Epithelial cell of proximal tubule (primary cell): ENCODE measurements at regions not wholly inside any gene's neighbourhood (a gene's known extent, or its start where the extent isn't known, plus 50 kb on each side); places are given as distances from the start of the nearest gene placed in this dataset.
"Not testable (repeated sequence)": the region's sequence is repeated elsewhere in the genome, so short reads cannot be mapped to it uniquely, and the experiment has no call there.

Experiments used
- DNase-seq: peaks from one replicate; pipeline ENCODE4 v3.0.0-alpha.2; 2011; ENCODE audit warnings: low read depth
- H3K4me3 ChIP-seq: 2 replicates; pipeline ENCODE4 v1.5.1; 2011; ENCODE audit warnings: low read depth, mild to moderate bottlenecking, low read length
- TF ChIP-seq, protein P1 (sequence below): conservative IDR thresholded peaks from 2 replicates; pipeline ENCODE4 v1.5.1; 2012; ENCODE audit warnings: low read depth, mild to moderate bottlenecking, low read length

DNA sequence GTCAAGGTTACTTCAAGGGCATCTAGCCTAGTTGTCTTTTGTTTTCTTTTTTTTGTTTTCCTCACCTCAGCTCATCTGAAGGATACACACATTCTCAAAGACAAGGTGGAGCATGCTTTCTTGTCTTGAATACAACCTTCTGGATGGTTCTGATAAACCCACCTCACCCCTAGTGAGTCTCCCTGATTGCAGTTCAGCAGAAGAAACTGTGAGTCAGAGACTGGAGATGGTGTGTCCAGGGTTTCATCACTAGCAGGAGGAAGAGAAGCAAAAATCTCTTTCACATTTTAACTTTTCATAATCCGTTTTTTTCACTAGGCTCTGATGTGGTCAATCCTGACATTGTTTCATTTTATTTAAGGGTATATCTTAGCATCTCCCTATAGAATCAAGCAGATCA is 143.0 kb upstream of the NRBF2 start:
- TF ChIP-seq, protein P1, sequence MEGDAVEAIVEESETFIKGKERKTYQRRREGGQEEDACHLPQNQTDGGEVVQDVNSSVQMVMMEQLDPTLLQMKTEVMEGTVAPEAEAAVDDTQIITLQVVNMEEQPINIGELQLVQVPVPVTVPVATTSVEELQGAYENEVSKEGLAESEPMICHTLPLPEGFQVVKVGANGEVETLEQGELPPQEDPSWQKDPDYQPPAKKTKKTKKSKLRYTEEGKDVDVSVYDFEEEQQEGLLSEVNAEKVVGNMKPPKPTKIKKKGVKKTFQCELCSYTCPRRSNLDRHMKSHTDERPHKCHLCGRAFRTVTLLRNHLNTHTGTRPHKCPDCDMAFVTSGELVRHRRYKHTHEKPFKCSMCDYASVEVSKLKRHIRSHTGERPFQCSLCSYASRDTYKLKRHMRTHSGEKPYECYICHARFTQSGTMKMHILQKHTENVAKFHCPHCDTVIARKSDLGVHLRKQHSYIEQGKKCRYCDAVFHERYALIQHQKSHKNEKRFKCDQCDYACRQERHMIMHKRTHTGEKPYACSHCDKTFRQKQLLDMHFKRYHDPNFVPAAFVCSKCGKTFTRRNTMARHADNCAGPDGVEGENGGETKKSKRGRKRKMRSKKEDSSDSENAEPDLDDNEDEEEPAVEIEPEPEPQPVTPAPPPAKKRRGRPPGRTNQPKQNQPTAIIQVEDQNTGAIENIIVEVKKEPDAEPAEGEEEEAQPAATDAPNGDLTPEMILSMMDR, result no peak
- no peak for DNase-seq
- H3K4me3 ChIP-seq, result no peak overlapping the region

DNA sequence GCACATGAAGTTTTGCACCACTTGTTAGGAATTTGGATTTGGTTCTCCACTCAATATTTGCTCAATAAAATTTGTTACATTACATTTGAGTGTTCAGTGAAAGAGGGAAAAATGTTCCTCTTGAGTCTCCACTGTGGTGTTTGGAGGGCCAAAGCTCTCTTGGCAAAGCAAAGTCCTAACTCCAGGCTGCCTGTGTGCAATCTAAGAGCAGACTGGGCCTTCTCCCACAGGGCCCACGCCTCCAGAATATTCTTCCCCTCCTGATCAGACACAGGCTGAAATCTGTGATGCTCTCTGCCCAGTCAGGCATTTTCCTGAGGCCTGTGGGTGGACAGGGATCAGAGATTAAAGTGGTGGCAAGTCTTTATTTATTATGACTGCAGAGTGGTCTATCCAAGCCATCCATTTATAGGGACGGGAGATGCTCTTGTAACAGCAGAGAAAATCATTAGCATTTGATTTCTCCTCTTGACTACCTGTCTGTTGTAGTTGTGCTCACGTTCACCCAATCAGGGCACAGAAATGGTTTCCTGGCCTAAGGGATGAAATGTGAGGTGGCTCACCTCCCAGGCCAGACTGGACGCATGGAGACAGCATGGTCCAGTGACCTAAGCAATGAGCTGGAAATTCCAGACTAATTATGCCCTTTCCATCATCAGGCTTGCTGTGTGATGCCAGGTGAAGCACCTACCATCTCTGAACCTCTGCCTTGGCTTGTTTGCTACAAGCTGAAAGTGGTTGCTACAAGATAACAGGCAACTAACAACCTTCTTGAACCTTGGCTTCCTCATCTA is 147.1 kb upstream of the NRBF2 start:
- no peak overlapping the region for H3K4me3 ChIP-seq
- TF ChIP-seq, protein P1, result no peak
- DNase-seq, result no peak

DNA sequence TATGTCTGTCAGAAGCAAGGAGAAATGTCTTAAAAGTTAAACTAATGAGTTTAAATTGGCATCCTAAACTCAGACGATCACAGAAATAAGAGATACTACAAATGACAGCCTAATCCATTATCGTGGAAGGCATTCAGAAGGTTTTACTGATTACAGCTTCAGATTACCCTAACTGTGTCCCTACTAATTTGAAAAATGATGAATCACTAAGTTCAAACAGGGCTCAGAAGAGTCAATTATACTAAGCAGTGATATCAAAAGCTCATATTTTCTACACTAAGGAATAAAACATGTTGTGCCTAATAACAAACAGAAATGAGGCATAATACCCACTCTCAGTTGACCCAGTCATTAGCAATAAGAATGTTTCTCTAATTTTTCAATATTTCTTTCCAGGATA is 152.0 kb upstream of the NRBF2 start:
- no peak overlapping the region for H3K4me3 ChIP-seq
- no peak for DNase-seq
- TF ChIP-seq, protein P1, result no peak

DNA sequence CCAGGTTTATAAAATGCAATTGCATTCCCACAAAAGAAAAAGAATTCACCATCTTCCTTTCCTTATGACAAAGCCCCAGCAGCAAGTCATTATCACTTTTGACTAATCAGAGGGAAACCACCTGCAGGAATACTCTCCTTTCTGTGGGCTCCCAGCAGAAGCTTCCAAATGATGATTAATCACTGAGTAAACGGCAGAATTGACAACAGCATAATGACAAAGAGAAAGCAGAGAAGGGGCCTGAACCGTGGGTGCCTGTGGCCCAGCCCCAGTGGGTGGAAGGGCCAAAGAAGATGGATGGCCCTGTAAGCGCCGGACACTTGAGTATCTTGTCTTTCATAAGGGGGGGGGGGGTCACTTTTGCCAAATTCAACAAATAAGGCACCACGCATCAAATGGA is 152.4 kb upstream of the NRBF2 start:
- no peak for DNase-seq
- H3K4me3 ChIP-seq, result no peak overlapping the region
- TF ChIP-seq, protein P1, result no peak

DNA sequence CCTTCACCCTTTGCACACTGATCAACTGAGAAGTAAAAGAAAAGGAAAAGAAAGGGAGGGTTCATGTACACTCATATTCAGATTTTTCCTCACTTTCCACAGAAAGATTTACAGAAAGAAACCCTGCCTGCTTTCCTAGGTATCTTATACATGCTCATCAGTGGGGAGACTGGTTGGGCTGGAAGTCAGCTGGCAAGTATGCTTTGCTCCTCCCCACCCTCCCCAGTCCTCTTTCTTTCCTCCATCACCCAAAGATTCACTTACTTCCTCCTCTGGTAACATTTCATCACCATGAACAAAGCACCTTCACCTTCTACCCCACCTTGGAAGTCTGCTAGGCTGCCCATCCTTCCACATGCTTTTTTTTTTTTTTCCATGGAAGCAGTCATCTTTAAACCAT is 153.2 kb upstream of the NRBF2 start:
- TF ChIP-seq, protein P1, result no peak
- DNase-seq, result no peak
- H3K4me3 ChIP-seq, result no peak overlapping the region

DNA sequence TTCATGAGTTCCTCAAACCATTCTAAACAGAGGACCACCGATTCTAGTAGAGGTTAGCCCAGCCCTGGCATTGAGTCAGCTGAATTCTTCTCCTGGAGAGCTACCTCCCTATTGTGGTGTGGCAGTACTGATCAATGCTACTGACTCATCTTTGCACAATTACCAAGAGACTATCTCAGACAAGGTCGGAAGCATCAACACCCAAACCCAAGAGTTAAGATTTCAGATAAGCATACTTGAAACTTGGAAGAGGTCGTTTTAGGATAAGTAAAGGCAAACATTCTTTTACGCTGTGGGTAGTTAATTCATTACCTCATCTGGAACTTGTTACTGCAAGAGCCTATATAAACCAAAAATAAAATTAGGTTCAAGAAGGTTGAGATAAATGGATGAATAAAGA is 154.6 kb upstream of the NRBF2 start:
- TF ChIP-seq, protein P1, result no peak
- no peak overlapping the region for H3K4me3 ChIP-seq
- no peak for DNase-seq

DNA sequence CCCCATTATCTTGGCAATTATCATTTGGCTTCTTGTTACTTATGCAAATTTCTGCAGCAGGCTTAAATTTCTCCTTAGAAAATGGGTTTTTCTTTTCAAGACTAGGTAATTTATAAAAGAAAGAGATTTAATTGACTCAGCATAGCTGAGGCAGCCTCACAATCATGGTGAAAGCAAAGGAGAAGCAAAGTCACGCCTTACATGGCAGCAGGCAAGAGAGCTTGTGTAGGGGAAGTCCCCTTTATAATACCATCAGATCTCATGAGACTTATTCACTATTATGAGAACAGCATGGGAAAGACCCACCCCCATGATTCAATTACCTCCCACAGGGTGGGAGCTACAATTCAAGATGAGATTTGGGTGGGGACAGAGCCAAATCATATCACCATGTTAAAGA is 158.3 kb upstream of the NRBF2 start:
- not testable (repeated sequence) for H3K4me3 ChIP-seq, DNase-seq
